ENCODE measurements at regions not wholly inside any gene's neighbourhood (a gene's known extent, or its start where the extent isn't known, plus 50 kb on each side); places are given as distances from the start of the nearest gene placed in this dataset.

- Histone ChIP-seq H3K4me3 (ENCODE audit: low read depth, low read length) (no peak overlapping the region), H3K36me3 (ENCODE audit: control insufficient read depth, insufficient read depth, low read length) (no peaks in the 10 kb centered on the region), H3K27me3 (ENCODE audit: control insufficient read depth, insufficient read depth, low read length) (no peaks in the 10 kb centered on the region)
- TF ChIP-seq, protein P1, sequence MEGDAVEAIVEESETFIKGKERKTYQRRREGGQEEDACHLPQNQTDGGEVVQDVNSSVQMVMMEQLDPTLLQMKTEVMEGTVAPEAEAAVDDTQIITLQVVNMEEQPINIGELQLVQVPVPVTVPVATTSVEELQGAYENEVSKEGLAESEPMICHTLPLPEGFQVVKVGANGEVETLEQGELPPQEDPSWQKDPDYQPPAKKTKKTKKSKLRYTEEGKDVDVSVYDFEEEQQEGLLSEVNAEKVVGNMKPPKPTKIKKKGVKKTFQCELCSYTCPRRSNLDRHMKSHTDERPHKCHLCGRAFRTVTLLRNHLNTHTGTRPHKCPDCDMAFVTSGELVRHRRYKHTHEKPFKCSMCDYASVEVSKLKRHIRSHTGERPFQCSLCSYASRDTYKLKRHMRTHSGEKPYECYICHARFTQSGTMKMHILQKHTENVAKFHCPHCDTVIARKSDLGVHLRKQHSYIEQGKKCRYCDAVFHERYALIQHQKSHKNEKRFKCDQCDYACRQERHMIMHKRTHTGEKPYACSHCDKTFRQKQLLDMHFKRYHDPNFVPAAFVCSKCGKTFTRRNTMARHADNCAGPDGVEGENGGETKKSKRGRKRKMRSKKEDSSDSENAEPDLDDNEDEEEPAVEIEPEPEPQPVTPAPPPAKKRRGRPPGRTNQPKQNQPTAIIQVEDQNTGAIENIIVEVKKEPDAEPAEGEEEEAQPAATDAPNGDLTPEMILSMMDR (IDR thresholded peaks at IDR 0.05; ENCODE audit: insufficient read depth, low read length, poor library complexity, severe bottlenecking): no peak
- no peak for DNase-seq (ENCODE audit: low read depth)
These were observed 653.3 kb upstream of the FOXG1 start for GRCh38 chr14:28113311-28113710.

DNA sequence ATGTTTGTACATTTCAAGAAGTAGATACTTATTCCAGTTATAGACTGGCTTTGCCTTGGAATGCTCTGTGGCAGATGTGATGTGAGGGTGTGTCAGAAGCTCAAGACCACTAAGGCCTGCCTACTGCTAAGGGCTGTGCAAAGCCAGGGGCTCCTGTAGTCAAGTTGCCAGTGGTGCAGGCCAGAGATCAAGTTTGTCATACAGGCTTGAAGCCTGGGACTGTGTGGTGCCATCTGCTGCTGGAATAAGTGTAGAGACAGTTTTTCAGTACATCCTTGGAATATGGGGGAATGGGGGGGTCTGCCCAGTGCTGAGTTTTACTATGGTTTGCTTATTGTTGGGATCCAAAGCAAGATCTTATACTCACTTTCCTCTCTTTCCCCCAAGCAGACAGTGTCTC lies 649.9 kb upstream of the FOXG1 start:
- no peak for DNase-seq (ENCODE audit: low read depth)
- Histone ChIP-seq H3K27me3 (ENCODE audit: control insufficient read depth, insufficient read depth, low read length) (no peaks in the 10 kb centered on the region), H3K4me3 (ENCODE audit: low read depth, low read length) (no peak overlapping the region), H3K36me3 (ENCODE audit: control insufficient read depth, insufficient read depth, low read length) (no peaks in the 10 kb centered on the region)
- TF ChIP-seq, protein P1 (IDR thresholded peaks at IDR 0.05; ENCODE audit: insufficient read depth, low read length, poor library complexity, severe bottlenecking): no peak

GRCh38 chr14:28119849-28120248 lies 646.7 kb upstream of the FOXG1 start:
- Histone ChIP-seq H3K27me3 (ENCODE audit: control insufficient read depth, insufficient read depth, low read length) (no peaks in the 10 kb centered on the region), H3K4me3 (ENCODE audit: low read depth, low read length) (no peak overlapping the region), H3K36me3 (ENCODE audit: control insufficient read depth, insufficient read depth, low read length) (no peaks in the 10 kb centered on the region)
- TF ChIP-seq, protein P1 (IDR thresholded peaks at IDR 0.05; ENCODE audit: insufficient read depth, low read length, poor library complexity, severe bottlenecking): no peak
- DNase-seq (ENCODE audit: low read depth): no peak

DNA sequence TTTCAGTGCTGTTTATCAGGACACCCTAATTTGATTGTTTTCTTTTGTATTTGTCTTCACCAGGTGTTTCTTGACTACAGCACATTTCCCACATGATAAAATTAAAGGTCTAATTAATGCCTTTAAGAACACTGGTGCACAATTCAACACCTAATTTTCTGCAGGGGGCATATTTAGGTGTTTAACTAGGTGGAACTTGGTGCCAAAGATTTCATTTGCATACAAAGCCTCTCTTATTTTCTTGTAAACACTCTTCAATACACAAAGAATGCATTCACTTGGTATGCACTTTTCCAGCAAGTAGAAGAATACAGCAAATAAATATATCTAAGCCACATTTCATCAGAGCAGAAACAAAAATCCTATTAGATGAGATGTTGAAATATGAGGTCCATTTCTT lies 646.2 kb upstream of the FOXG1 start:
- Histone ChIP-seq H3K27me3 (ENCODE audit: control insufficient read depth, insufficient read depth, low read length) (no peaks in the 10 kb centered on the region), H3K4me3 (ENCODE audit: low read depth, low read length) (no peak overlapping the region), H3K36me3 (ENCODE audit: control insufficient read depth, insufficient read depth, low read length) (no peaks in the 10 kb centered on the region)
- DNase-seq (ENCODE audit: low read depth): no peak
- TF ChIP-seq, protein P1 (IDR thresholded peaks at IDR 0.05; ENCODE audit: insufficient read depth, low read length, poor library complexity, severe bottlenecking): no peak

GRCh38 chr14:28121512-28122297 lies 644.9 kb upstream of the FOXG1 start:
- TF ChIP-seq, protein P1 (IDR thresholded peaks at IDR 0.05; ENCODE audit: insufficient read depth, low read length, poor library complexity, severe bottlenecking): no peak
- no peak overlapping the region for H3K4me3 ChIP-seq (ENCODE audit: low read depth, low read length)
- no peak for DNase-seq (ENCODE audit: low read depth)
- H3K36me3 ChIP-seq (ENCODE audit: control insufficient read depth, insufficient read depth, low read length): no peaks in the 10 kb centered on the region
- H3K27me3 ChIP-seq (ENCODE audit: control insufficient read depth, insufficient read depth, low read length): no peaks in the 10 kb centered on the region

Measured in kidney epithelial cell (primary cell).